NT2/D1 (cell line): ENCODE measurements at regions not wholly inside any gene's neighbourhood (a gene's known extent, or its start where the extent isn't known, plus 50 kb on each side); places are given as distances from the start of the nearest gene placed in this dataset.

Source experiments
- YY1 ChIP-seq: IDR thresholded peaks from 2 replicates; pipeline ENCODE4 v1.6.1; 2011; ENCODE audit not compliant: insufficient read length, insufficient read depth
- ZNF274 ChIP-seq: IDR thresholded peaks from 2 replicates; pipeline ENCODE4 v1.6.1; 2011; ENCODE audit warnings: mild to moderate bottlenecking, low read depth, low read length

- no peak for TF ChIP-seq YY1
- TF ChIP-seq ZNF274: no peak
These were observed 79.9 kb upstream of the SMIM30 start for GRCh38 chr7:113198226-113198625.
